NCI-H2196 (cell line): ENCODE measurements at regions not wholly inside any gene's neighbourhood (a gene's known extent, or its start where the extent isn't known, plus 50 kb on each side); places are given as distances from the start of the nearest gene placed in this dataset.

Experiments used
- DNase-seq: peaks from one replicate; lab custom pipeline; 2025; ENCODE audit not compliant: unreplicated experiment; lab: John Stamatoyannopoulos, UW

- no peak for DNase-seq
These were observed 250.9 kb upstream of the ZNF608 start for GRCh38 chr5:124997186-124997893.

DNA sequence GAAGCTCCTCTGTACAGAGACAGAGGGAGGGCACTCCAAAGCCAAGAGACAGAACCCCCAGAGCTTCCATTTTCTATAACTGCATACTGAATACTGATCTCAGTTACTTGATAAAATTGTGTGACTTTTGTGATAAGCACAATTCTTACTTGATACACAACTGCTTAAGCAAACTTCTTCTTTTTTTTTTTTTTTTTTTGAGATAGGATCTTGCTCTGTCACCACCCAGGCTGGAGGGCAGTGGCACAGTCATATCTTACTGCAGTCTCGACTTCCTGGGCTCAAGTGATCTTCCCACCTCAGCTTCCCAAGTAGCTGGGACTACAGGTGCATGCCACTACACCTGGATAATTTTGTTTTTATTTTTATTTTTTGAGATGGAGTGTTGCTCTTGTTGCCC lies 252.1 kb upstream of the ZNF608 start:
- no peak for DNase-seq

DNA sequence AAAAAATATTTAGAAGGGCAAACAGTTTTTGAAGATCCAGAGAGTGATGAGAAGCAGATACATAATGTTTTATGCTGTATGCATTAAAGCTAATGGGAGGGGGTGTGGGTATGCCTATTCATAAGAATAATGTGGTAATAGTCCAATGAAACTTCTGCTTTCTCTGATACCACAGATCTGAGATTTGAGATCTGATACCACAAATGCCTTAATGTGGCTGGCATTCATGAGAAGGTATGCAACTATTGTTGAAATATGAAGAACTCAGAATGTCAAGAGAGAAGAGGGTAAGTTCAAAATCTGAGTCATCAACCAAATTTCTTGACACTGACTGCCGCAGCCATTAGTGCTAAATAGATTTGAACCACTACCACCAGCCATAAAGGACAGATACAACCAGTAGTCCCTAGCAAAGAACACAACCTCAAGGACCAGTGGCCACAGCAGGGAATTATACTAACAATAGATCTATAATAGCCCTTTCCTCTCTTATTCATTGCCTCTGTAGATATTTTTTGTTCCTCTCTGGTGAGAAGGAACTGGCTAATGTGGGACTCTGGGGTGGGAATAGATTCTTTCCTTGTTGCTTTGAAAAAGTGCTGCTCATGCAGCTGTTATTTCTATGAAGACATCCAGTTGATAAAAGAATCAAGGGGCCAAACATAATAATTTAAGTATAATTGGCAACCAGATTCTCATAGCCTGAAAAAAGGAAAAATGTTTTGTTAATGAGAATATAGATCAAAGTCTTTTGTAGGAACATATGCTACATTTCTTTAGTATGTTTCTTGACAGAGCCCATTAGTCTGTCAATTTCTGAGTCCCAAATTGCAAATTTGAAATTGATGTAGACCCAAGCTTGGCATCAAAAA lies 256.5 kb upstream of the ZNF608 start:
- DNase-seq, result no peak

DNA sequence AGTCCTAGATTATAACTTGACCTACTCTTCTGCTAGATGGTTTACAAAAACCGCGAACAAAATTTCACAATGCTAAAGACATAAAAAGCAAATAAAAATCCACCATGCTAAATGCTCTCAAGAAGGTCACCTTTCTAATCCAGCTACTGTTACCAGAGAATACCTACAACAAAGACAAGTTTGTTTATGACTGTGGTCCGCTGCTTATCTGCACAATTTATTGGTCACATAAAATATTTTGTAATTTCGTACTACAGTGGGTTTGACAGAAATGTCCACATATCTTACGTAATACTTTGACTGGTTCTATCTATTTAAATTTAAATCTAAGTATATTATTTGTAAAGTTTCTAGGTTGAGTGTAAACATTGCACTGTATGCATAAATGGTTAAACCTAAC lies 257.6 kb upstream of the ZNF608 start:
- DNase-seq, result no peak

DNA sequence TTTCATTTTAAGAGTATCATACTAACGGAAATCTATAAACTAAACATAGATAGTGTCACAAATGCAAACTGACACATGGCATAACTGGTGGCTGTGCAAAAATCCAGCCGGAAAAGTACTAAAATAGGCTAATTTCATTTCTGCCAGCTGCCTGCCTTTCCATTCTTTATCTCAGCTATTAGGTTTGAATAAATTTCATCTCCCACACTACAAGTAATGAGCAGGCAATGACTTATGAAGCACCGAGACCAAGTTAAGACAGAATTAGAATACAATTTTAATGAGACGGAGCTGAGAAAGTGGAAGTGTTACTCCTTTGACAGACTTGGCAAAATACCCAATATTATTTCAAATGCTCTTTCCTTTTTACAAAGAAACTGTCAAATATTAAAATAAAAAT lies 258.8 kb upstream of the ZNF608 start:
- DNase-seq, result no peak

DNA sequence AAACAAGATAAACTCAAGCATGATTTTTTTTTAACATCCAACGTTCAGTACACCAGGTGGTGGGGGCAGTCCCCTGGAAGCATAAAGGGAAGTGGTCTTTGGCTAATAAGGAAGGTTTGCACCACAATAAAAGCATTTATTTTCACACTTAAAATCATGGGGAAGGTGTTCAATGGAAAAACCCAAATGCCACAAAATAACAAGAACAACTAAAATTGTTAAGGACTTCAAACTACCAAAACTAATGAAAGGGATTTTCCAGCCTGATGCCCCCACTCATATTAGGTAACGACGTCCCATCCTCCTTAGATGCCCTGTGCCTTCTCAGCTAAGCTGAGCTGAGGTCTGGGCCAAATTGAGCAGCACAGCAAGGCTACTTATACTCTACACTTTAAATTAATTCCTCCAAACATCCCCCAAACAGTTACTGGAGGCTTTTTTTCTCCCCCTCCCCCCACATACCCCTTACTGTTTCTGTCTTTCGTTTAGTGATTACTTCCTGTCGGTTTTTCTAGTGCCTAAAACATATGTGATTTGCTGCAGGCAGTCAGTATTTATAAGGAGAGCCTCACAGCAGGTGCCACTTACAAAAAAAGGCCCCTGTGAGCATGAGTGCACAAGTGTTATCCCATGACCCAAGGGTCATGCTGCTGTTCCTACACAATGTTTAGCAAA lies 259.7 kb upstream of the ZNF608 start:
- DNase-seq, result no peak

DNA sequence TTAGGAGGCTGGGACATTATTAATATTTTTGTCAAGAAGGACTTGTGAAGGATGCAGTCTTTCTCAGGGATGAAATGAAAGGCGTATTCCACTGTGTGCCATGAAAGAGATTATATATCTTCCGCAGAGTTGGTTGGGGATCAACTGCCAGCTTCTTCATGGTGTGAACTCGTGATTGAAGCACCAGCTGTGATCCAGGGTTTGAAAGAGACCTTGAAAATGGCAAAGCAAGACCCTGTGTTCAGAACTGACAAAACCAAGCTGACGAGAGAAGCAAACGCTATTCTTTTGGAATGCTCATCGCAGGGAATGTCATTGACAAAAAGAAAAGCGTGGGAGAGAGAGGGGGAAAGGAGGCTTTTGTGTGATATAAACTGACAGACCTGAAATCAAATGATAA lies 263.9 kb upstream of the ZNF608 start:
- no peak for DNase-seq

- no peak for DNase-seq
These were observed 264.6 kb upstream of the ZNF608 start for GRCh38 chr5:125011014-125011413.

DNA sequence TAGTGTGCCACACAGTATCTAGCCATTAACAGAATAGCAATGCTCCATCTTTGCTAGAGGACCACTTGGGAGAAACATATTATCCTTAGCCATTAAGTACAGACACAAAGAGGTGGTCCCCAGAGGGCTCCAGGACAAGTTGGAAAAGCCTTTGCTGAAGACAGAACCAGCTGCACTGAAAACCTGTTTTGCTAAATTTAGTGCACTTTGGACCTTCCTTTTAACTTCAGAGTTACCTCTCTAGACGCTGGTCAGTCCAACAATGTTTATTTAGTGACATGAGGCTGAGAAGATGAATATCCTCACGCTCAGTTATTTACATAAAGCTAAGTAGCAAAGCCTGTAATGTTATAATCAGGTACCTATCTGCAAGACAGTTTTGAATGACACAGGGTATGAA lies 265.0 kb upstream of the ZNF608 start:
- DNase-seq, result no peak

DNA sequence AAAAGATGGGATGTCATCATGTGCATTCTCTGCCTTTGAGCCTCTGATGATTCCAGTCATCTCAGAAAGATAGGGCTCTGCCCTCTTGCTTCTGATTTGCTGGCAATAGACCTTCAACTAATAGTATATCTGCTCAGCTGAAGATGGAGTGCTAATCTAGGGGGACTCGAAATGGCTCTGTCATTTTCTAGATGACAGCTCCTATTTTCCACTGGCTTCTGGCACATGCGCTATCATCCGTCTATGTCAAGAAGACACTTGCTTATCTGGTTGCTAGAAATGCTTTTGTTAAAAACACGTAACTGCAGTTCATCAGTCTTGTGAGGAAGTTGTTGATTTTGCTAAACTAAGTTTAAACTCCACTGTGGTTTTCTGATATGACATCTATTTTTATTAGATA lies 265.5 kb upstream of the ZNF608 start:
- no peak for DNase-seq

GRCh38 chr5:125012727-125013451 lies 266.4 kb upstream of the ZNF608 start:
- DNase-seq, result no peak

DNA sequence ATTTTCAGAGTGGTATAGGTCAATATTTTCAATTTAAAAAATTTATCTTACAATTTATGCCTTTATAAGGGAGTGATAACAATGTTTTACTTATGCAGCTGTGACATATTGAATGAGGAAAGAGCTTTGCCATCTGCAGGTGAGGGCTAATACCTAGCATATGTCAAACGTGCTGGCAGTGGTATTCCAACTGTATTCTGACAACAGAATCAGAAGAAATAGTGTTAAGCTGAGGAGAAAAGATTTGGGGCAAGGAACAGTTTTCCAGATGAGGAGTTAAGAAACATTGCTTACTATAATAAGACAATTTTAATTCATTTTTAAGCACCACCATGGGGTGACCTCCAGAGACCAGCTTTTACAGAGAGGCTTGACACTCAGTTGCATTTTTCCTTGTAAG lies 267.8 kb upstream of the ZNF608 start:
- DNase-seq, result no peak

- no peak for DNase-seq
These were observed 271.4 kb upstream of the ZNF608 start for GRCh38 chr5:125017796-125018195.

DNA sequence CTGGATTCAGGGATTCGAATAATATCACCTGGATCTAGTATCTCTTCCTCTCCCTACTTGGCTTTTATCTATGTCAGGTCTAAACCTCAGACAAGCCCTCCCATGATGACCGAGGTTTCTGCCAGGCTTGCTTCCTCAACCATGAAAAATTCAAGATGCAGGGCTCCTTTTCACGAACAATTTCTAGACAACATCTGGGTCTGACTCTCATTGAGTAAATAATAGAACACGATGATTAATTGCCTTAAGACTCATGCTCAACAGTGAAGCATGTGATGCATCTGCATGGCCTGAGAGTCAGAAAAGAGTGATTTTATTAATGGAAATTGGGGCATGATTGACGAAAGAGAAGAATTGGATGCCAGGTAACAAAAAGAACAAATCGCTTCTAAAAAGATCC lies 277.2 kb upstream of the ZNF608 start:
- no peak for DNase-seq

- peak; percentile 66 for DNase-seq
These were observed 280.7 kb upstream of the ZNF608 start for GRCh38 chr5:125026867-125027731.

GRCh38 chr5:125032286-125032685 lies 285.8 kb upstream of the ZNF608 start:
- no peak for DNase-seq

DNA sequence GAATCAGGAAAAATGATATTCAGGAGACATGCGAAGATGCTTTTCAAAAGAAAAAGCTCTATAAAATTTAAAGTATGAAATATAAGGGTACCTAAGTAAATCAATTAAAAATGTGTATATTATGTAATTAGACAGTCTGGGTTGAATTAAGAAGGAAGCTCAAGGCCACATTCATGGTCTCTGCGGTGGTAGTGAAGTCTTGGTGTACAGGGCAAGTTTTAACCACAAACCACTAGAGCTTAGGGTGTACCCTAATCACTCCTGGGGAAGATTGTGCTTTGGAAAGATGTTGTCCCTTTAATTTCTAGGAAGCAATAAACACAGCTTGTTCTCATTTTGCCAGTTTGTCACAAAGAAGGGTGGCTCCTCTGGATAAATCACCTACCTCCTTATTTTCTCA lies 287.2 kb upstream of the ZNF608 start:
- no peak for DNase-seq

GRCh38 chr5:125034331-125034730 lies 287.9 kb upstream of the ZNF608 start:
- peak; percentile 59 for DNase-seq

DNA sequence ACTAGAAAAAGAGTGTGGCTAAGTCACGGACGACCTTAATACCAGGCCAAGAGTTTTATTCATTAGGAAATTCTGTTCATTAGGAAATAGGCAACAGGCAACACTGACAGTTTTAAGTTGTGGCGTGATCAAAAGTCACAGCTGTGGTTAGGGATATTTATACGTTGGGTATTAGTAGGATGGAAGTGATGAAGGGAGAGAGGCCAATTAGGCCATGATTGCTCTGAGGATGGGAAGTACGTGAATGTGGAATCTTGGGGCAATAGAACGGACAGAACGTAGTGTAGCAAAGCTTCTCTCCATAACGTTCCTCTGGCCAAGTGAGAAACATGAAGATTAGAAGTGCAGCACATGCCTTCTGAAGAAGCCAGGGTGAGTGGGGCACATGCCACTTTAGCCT lies 290.1 kb upstream of the ZNF608 start:
- DNase-seq, result no peak

- no peak for DNase-seq
These were observed 290.6 kb upstream of the ZNF608 start for GRCh38 chr5:125037020-125037419.
